Gastroesophageal sphincter (tissue), 4 donors: ENCODE measurements at regions not wholly inside any gene's neighbourhood (a gene's known extent, or its start where the extent isn't known, plus 50 kb on each side); places are given as distances from the start of the nearest gene placed in this dataset.
A peak's percentile ranks its signal among the peaks of the same experiment; 100 is the strongest.

Source experiments
- ATAC-seq: fragments of 150-250 bp; one replicate; pipeline ENCODE4 v1.9.1; 2016; ENCODE audit warnings: mild to moderate bottlenecking, moderate library complexity
- H3K27ac ChIP-seq, 4 donors: fragments of 200-600 bp; sonication (generic) in 3 of 4; 1 replicate in 3 of 4; 2 replicates in 1 of 4; pipeline ENCODE4 v1.5.1; 2016 to 2019
- H3K27me3 ChIP-seq: fragments of 200-600 bp; sonication (generic); one replicate; pipeline ENCODE4 v1.5.1; 2019
- H3K36me3 ChIP-seq, 2 donors: fragments of 200-600 bp; sonication (generic); one replicate each; pipeline ENCODE4 v1.5.1; 2019; ENCODE audit warnings: control low read depth in 1 of 2
- H3K4me1 ChIP-seq, 3 donors: fragments of 200-600 bp; sonication (generic); 1 replicate in 2 of 3; 2 replicates in 1 of 3; pipeline ENCODE4 v1.5.1; 2016 to 2019; ENCODE audit warnings: control low read depth in 2 of 3
- H3K4me3 ChIP-seq, 2 donors: fragments of 200-600 bp; sonication (generic); one replicate each; pipeline ENCODE4 v1.5.1; 2019; ENCODE audit warnings: mild to moderate bottlenecking in 1 of 2, moderate library complexity in 1 of 2
- H3K9me3 ChIP-seq, 3 donors: fragments of 200-600 bp; sonication (generic); one replicate each; pipeline ENCODE4 v1.5.1; 2017 to 2019; ENCODE audit warnings: control low read depth in 2 of 3
- EP300 ChIP-seq: sonication (generic); formaldehyde crosslinking; IDR thresholded peaks from one replicate; pipeline ENCODE4 v1.6.1; 2017; ENCODE audit warnings: antibody characterized with exemption, mild to moderate bottlenecking
- POLR2A ChIP-seq, 2 donors: fragments of 450-650 bp; IDR thresholded peaks; one replicate each; pipeline ENCODE4 v1.6.1; 2017; ENCODE audit warnings: antibody characterized with exemption in 2 of 2, mild to moderate bottlenecking in 2 of 2, moderate library complexity in 1 of 2
- POLR2AphosphoS5 ChIP-seq: sonication (generic); formaldehyde crosslinking; IDR thresholded peaks from one replicate; pipeline ENCODE4 v1.6.1; 2017; ENCODE audit warnings: antibody characterized with exemption
- WGBS, 2 donors: methylation state at CpG; one replicate each; pipeline ENCODE4 v1.1.5; 2018; ENCODE audit warnings: low coverage in 1 of 2; 5-methylcytosine and 5-hydroxymethylcytosine counted together
- TF ChIP-seq, protein P1 (sequence below), 4 experiments: fragments of 200-600 bp in 2 of 4; fragments of 450-650 bp in 2 of 4; sonication (generic) in 1 of 4; IDR thresholded peaks; one replicate each; pipeline ENCODE4 v1.5.1; 2017 to 2019; ENCODE audit warnings: antibody characterized with exemption in 4 of 4, mild to moderate bottlenecking in 2 of 4, moderate library complexity in 2 of 4

GRCh38 chr1:185534801-185535200, 199.4 kb upstream of the HMCN1 start:
- Histone ChIP-seq H3K9me3 (no peaks in the 10 kb centered on the region), H3K36me3 (no peaks in the 10 kb centered on the region), H3K4me1 (no peaks in the 10 kb centered on the region), H3K27me3 (no peaks in the 10 kb centered on the region), H3K27ac (no peak overlapping the region), H3K4me3 (no peak overlapping the region)
- peak; percentile 53 for ATAC-seq
- TF ChIP-seq EP300 (no peak), POLR2AphosphoS5 (no peak), POLR2A (IDR thresholded peaks at IDR 0.05) (no peak)
- TF ChIP-seq, protein P1, sequence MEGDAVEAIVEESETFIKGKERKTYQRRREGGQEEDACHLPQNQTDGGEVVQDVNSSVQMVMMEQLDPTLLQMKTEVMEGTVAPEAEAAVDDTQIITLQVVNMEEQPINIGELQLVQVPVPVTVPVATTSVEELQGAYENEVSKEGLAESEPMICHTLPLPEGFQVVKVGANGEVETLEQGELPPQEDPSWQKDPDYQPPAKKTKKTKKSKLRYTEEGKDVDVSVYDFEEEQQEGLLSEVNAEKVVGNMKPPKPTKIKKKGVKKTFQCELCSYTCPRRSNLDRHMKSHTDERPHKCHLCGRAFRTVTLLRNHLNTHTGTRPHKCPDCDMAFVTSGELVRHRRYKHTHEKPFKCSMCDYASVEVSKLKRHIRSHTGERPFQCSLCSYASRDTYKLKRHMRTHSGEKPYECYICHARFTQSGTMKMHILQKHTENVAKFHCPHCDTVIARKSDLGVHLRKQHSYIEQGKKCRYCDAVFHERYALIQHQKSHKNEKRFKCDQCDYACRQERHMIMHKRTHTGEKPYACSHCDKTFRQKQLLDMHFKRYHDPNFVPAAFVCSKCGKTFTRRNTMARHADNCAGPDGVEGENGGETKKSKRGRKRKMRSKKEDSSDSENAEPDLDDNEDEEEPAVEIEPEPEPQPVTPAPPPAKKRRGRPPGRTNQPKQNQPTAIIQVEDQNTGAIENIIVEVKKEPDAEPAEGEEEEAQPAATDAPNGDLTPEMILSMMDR (IDR thresholded peaks at IDR 0.05): no peak
- 60 to 62% methylated on average over 5 to 6 of the region's 6 CpGs for WGBS, 2 donors

GRCh38 chr1:185533596-185533995, 200.6 kb upstream of the HMCN1 start:
- Histone ChIP-seq H3K27ac (no peak overlapping the region), H3K36me3 (no peaks in the 10 kb centered on the region), H3K4me1 (no peaks in the 10 kb centered on the region), H3K4me3 (no peak overlapping the region), H3K27me3 (no peaks in the 10 kb centered on the region), H3K9me3 (no peaks in the 10 kb centered on the region)
- TF ChIP-seq EP300: no peak
- no peak for ATAC-seq
- 64 to 66% methylated on average over 4 of the region's 4 CpGs for WGBS, 2 donors

DNA sequence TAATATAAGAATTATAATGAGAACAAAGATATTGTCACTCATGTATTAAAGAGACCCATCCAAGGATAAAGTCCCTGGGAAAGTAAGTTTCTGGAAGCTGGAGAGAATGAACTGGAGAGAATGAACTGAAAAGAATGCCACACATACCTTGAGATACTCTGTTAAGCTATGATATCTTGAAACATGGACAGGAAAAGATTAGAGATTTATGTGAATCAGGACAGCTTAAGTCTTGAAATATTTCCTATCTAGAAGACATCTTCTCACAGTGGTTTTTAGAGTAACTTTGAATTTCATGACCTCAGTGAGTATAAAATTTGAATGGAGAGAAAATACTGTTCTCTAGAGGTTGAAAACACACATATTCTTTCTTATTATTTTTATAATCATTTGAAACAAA, 201.3 kb upstream of the HMCN1 start:
- H3K4me3 ChIP-seq: no peak overlapping the region
- no peaks in the 10 kb centered on the region for H3K4me1 ChIP-seq
- no peaks in the 10 kb centered on the region for H3K9me3 ChIP-seq
- H3K27ac ChIP-seq: no peak overlapping the region
- no peak for ATAC-seq
- H3K36me3 ChIP-seq: no peaks in the 10 kb centered on the region
- H3K27me3 ChIP-seq: no peaks in the 10 kb centered on the region
- TF ChIP-seq POLR2A (IDR thresholded peaks at IDR 0.05) (no peak), EP300 (no peak), POLR2AphosphoS5 (no peak)
- TF ChIP-seq, protein P1 (IDR thresholded peaks at IDR 0.05): no peak

- H3K4me3 ChIP-seq: no peak overlapping the region
- no peak overlapping the region for H3K27ac ChIP-seq
- H3K9me3 ChIP-seq: no peaks in the 10 kb centered on the region
- ATAC-seq: no peak
- H3K4me1 ChIP-seq: no peaks in the 10 kb centered on the region
- H3K36me3 ChIP-seq: no peaks in the 10 kb centered on the region
- WGBS, 2 donors: 68 to 83% methylated on average over 4 of the region's 4 CpGs
- no peaks in the 10 kb centered on the region for H3K27me3 ChIP-seq
- TF ChIP-seq POLR2A (IDR thresholded peaks at IDR 0.05): no peak
These were observed 202.4 kb upstream of the HMCN1 start for GRCh38 chr1:185531838-185532237.

DNA sequence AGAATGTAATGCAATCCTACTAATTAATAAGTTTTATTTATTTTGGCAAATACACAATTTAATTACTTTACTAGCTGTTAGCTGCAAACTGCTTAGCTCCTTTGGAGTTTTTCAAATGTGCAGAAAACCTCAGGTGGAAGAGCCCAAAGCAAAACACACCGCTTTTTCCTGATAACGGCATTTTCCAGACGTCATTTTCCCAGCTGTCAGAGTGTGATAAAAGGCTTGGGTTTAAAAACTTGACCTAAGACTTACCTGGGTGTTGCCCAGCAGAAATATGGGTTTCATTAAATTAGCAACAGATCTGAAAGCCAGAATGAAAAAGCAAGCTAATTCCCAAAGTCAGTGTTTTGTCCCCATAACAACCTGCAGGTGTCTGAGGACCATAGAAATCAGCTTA, 204.0 kb upstream of the HMCN1 start:
- H3K36me3 ChIP-seq: no peaks in the 10 kb centered on the region
- H3K4me1 ChIP-seq: no peaks in the 10 kb centered on the region
- no peaks in the 10 kb centered on the region for H3K27me3 ChIP-seq
- no peak overlapping the region for H3K27ac ChIP-seq
- 56 to 83% methylated on average over 3 of the region's 3 CpGs for WGBS, 2 donors
- TF ChIP-seq EP300 (no peak), POLR2A (IDR thresholded peaks at IDR 0.05) (no peak), POLR2AphosphoS5 (no peak)
- TF ChIP-seq, protein P1 (IDR thresholded peaks at IDR 0.05): no peak
- no peak overlapping the region for H3K4me3 ChIP-seq
- H3K9me3 ChIP-seq: no peaks in the 10 kb centered on the region
- no peak for ATAC-seq

GRCh38 chr1:185529673-185530072, 204.5 kb upstream of the HMCN1 start:
- Histone ChIP-seq H3K36me3 (no peaks in the 10 kb centered on the region), H3K4me3 (no peak overlapping the region), H3K9me3 (no peaks in the 10 kb centered on the region), H3K27ac (no peak overlapping the region), H3K27me3 (no peaks in the 10 kb centered on the region), H3K4me1 (no peaks in the 10 kb centered on the region)
- 87 to 89% methylated on average over 3 of the region's 3 CpGs for WGBS, 2 donors
- TF ChIP-seq POLR2AphosphoS5 (no peak), EP300 (no peak), POLR2A (IDR thresholded peaks at IDR 0.05) (no peak)
- TF ChIP-seq, protein P1 (IDR thresholded peaks at IDR 0.05): no peak
- no peak for ATAC-seq
